ENCODE measurements at regions not wholly inside any gene's neighbourhood (a gene's known extent, or its start where the extent isn't known, plus 50 kb on each side); places are given as distances from the start of the nearest gene placed in this dataset.

DNA sequence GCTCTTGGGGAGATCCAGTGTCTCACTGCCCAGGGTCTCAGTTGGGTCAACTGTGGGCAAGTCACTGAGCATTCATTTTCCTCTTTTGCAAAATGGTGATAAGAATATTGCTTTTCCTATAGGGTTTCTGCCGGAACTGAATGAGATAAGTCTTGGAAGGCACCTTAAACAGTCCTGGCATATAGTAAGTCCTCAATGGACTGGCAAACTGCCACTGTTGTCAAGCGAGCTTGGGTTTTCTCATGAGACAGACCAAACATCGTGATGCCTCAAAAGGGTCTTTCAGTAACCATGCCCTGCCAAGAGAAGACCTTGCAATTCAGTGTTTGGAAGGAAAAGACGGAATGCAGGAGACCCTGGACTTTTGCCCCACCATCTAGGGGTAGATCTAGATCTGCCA is 251.5 kb downstream of the WDR11 start:
- DNase-seq = no peak

DNA sequence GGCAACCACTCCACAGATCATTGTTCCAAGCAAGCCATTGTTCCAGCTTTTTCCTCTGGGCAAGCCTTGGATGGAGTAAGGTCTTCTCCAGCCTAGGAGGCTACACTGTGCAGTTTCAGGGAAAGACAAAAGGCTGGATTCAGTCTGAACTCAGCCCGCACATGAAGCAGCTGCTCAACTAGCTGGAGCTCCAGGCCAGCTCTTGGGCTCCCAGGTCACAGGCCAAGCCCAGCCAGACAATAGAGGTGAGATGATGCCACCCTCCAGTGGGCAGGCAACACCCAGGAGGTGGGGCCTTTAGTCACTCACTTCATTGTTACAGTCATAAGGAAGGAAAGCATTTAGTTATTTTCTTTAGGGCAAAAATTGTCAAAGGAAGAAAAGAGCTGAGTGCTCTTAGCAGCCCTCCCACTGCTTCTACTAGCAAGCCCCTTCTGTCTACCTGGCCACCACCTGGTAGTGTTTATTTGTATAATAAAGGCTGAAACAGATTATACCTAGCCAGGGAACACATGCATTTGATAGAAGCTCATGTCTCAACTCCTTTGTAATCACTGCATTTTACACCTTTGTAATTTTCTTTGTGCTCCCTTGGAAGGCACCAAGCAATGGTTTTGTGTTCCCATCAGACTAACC is 253.4 kb downstream of the WDR11 start:
- DNase-seq = no peak

- DNase-seq = no peak
These were observed 255.4 kb downstream of the WDR11 start for GRCh38 chr10:121106611-121107010.

DNA sequence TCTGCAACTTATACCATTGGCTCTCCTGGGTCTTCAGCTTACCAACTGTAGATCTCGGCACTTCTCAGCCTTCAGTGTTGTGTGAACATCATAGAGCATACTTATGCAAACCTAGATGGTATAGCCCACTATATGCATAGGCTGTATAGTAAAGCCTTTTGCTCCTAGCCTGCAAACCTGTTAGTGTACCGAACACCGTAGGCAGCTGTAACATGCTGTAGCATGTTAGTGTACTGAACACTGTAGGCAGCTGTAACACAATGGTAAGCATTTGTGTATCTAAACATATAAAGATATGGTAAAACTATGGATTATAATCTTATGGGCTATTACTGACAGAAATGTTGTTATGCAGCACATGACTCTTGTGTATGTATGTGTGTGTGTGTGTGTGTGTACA is 256.9 kb downstream of the WDR11 start:
- no peak for DNase-seq

DNA sequence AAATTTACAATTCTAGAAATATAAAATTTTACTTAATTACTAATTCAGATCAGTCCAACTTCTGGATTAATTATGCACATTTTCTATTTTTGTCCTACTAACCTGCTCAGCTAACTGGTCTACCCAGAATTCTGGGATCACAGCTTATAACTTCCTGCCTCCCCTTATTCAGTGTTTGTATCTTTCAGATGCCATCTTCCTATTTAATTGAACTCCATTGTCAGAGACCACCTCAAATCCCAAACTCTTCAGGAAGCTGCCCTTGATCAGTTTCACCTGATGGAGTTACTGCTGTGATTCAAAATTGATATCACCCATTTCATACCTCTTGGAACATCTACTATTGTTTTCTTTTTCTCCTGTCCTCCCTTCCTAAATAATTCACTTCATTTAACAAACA is 259.2 kb downstream of the WDR11 start:
- DNase-seq = no peak

DNA sequence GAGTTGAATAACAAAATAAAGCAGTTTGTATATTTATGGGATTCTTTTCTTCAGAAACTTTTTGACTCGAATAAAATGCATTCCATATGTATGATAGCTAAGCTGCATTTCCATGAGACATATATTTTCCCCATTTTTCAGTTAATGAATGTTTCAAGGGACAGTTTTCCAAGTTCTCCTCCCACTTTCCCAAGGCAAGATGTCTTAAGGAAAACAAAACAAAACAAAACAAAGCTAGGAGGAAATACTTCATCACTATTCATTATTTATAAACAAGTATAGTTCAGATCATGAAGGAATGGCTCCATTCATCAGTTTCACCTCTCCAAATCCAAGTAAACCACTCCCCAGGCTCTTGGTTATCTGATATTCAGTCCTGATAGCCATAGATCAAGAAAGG is 261.0 kb downstream of the WDR11 start:
- no peak for DNase-seq

GRCh38 chr10:121112579-121113384 is 261.6 kb downstream of the WDR11 start:
- DNase-seq = no peak

GRCh38 chr10:121113385-121113696 is 262.2 kb downstream of the WDR11 start:
- DNase-seq = no peak

DNA sequence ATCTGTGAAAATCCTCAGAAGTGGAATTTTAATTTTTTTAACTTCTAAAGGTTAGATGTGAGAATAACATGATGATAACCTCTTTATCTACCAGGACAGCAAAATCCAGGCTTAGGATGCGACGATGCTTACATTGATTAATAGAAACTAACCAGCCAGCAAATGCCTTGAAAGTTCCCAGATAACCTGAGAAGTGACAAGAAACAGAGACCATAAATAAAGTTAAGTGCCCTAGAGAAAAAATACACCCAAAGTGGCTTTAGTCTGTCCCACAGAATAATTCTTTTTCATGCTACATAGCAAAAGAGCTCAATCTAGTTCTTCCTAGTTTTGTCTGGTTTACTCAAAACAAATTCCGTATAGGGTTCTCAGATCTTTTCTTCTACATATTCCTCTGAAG is 262.7 kb downstream of the WDR11 start:
- no peak for DNase-seq

DNA sequence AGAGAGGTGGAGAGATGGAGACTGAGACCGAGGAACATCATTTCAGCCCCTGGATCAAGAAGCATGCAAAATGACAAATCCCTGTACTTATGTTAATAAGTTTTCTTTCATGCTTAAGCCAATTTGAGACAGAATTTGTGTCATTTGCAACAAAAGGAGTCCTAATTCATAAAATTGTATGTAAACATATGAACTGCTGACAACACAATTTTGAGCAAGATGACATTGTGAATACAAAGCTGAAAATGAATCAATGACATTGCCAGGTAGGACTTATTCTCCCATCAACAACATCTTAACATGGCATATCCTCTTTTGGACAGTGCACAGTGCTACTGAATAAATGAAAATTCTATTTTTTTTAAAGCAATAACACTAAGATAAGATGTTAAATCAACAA is 264.0 kb downstream of the WDR11 start:
- no peak for DNase-seq

DNA sequence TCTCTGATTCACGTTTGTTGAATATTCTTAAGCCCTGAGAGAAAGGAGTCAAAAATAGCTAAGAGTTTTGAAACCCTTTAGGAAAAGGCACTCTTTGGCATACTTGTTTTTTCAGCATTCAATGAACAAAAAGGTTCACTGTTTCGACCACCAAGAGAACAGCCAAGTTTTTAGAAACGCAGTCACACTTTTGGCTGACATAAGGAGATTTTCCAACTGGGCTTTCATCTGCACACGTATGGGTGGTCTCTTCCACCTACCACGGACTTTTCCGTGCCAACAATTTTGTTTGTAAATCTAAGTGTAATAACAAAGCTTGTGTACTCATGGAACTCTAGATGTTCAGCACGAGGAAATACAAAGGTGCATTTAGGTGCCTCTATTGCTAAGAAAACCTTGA is 270.3 kb downstream of the WDR11 start:
- DNase-seq = no peak

DNA sequence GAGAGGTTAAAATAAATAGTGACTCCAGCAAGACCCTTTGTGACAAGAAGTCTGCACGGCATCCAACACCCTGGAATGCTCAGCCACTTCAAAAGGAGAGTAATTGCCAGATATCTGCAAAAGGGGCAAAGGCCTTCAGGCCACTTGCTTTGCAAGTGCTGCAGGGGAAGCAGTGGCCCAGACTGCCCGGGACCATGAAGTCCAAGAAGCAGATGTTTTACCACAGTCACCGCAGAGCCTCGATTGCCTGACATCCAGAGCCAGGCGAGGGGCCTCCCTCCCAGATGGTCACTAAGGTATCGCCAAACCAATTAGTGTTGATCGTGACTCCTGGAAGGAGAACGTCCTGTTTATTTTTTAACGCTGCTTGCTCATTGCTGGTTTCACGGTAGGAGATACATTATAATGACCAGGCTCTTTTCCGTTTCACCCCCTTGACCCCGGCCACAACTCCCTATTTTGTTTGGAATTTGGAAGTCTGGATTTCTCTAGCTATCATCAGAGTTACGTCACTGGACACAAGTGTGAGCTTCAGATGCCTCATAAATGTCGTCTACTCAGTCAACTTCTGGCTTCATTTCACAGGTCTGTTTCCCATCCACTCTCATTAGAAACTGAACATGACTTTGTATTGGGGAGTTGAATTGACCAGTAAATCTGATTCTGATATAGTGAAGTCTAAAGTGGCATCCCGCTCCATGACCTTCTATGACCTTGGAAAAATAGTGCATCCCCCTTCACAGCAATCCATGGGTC is 276.2 kb downstream of the WDR11 start:
- DNase-seq = no peak

GRCh38 chr10:121128164-121128563 is 277.0 kb downstream of the WDR11 start:
- no peak for DNase-seq

DNA sequence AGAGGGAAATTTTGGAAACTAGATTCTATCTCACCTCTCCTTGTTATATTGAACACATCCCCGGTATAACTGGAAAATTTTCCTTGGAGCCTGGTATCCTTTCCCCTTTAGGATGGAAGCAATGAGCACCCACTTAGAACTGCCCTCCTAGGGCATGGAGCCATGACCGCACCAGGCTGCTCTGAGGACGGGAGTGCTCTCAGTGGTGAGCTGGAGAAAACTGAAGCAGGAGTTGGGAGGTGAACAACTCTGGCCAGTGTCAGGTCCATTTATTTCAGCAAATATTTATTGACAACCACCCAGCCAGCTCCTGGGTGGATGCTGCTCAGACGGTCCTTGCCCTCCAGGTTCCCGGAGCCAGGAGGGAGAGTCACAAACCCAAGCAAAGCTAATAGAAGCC is 278.1 kb downstream of the WDR11 start:
- DNase-seq = no peak

GRCh38 chr10:121130382-121130781 is 279.2 kb downstream of the WDR11 start:
- DNase-seq = no peak

GRCh38 chr10:121131014-121131413 is 279.9 kb downstream of the WDR11 start:
- DNase-seq = no peak

- DNase-seq = no peak
These were observed 280.5 kb downstream of the WDR11 start for GRCh38 chr10:121131426-121132265.

DNA sequence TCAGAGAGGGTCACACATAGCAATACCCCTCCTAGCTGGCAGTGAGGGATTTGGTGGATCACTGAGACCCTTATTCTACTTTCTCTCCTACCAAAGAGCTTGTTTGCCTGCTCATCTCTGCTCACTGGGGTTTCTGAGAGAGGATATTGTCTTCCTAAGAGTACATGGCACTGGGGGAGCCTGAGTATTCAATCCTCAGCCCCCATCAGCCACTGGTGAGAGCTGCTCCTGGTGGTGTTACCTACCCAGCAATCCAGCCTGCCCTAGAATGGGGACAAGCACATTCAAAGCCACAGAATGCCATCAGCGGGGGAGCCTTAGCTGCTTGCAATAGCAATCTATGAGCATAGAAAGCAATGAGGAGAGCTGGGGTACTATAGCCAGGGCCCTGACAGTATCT is 281.1 kb downstream of the WDR11 start:
- no peak for DNase-seq

DNA sequence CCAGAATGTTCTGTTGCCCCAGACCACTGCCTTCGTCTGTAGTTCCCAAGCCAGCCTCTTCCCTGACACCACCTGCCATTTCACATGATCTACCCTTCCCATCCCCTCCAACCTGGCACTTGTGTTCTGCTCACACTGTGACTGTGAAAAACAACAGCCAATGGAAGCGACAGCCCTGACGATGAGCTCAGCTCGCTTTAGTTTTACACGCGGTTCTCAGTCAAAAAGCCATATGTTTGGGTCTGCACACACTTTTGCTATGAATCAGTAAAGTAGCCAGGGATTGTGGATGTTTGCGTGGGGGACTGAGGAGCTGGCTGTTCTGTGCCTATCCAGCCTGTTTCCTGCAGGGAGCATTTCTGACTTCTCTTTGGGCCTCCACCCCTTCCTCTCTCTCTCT is 282.7 kb downstream of the WDR11 start:
- no peak for DNase-seq

GRCh38 chr10:121134711-121135110 is 283.5 kb downstream of the WDR11 start:
- DNase-seq = no peak

DNA sequence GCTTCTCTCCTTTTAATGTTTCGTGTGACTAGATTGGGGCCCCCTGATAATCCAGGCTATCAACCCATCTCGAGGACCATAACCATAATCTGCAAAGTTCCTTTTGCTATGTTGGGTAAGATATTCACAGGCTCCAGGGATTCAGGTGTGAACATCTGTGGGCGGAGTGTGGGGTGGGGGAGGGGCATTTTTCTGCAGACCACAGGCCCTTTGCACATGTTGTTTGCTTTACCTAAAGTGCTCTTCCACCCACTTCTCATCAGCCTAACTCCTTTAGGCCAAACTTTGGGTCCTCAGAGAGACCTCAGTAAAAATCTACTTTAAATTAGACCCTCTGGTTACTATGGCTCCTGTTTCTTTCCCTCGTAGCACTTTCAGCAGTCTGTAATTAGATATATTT is 284.4 kb downstream of the WDR11 start:
- no peak for DNase-seq

DNA sequence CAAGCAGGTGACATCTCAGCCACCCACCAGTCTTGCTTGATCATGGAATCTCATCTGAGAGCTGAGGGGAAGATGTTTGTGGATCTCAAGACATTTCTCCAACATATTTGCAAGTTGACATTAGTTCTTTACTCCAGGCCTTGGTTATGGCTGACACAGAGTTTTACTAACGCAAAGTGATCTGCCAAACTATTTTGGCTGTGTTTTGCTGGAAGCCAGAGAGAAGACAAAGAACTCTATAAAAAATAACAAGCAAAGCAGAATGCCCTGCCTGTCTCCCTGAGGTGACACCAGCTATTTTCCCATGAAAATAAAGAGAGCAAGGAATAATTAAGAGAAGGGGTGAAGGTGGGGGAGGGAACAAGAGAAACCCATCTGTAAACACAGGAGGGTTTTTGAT is 286.4 kb downstream of the WDR11 start:
- no peak for DNase-seq

DNA sequence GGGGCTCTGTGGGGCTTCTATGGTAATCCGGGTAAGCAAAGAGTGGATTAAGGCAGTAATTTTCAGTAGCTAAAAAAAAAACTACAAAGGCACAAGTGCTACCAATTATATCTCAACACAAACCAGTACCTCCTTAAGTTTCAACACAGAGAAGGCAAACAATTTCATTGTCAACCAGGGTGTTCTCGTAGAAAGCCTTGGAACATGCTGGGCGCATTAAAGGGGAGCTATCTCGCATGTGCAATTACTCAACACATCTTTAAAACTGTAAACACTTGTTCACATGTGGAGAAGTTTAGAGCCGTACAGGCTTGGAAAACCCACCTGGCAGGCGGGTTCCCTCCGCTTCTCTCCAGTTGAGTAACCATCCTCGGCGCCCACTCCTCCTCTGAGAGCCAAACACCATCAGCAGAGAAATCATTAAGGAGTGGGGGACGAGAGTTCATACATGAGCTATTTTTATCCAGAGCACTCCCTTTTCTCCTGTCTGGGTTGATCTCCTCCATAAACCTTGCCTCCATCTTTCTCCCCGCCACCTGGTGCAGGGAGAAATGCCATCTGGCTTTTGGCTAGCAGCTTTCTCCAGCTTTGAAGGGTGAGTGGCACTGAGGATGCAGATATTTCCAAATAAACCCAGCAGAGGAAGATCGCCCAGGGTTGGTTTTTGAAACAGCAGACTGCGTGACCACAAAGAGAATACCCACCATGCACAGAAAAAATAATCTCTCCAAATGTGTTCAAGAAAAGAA is 287.1 kb downstream of the WDR11 start:
- no peak for DNase-seq

All from NCI-H2029 treated with DMSO at 0.1 percent for 48 hours (cell line).